Kidney glomerular epithelial cell (primary cell): ENCODE measurements at regions not wholly inside any gene's neighbourhood (a gene's known extent, or its start where the extent isn't known, plus 50 kb on each side); places are given as distances from the start of the nearest gene placed in this dataset.
A peak's percentile ranks its signal among the peaks of the same experiment; 100 is the strongest.

ENCODE experiments used
- DNase-seq: peaks from one replicate; lab custom pipeline; 2025; lab: John Stamatoyannopoulos, UW

DNA sequence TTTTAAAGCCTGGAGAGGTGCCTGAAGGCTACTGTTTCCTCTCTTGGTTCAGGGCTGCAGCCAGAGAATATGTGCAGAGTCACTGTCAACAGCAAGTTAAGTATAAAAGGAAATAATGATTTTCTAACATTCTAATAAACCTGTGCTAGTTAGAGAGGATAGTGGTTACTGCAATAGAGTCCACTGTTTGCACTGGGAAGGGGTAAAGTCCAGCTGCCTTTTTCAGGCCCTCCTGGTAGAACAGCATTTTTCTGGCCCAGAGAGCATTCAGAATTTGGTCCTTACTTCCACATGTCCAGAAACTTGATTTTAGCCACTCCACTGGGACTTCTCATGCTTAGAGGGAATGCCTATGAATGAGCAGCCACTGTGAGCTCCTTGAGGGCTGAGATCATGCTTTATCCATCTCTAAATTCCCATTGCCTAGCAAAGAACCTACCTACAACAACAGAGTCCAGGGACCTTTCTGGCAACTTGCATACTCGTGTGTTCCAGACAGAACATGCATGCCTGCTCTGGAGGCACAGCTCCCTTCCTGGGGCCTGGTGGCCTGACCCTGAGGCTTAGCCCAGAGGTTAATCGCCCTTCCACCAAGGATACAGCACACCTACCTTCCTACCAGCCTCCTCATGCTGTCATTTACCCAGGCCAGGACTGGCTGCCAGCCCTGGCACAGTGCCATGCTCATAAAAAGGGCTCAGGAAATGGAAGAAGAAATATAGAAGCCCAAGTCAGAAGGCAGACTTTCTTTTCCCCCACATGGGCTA lies 50.3 kb upstream of the ATP13A3 start:
- DNase-seq, result peak; percentile 65
